ENCODE measurements at regions not wholly inside any gene's neighbourhood (a gene's known extent, or its start where the extent isn't known, plus 50 kb on each side); places are given as distances from the start of the nearest gene placed in this dataset.

DNA sequence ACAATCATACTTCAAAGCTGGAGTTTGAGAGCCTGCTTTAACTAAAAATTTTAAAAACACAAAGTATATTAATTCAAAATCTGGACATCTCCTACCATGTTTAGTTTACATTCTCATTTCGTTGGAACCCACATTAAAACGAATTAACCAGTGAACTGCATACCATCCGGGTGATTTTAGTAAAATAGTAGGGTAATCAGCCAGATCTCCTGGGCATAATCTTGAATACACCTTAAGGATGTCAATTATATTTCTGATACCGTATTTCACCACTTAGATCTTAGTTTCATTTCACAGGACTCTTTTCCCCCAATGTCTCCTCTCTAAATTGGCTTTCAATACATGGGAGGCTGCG lies 175.6 kb upstream of the PFKP start:
- Histone ChIP-seq H3K4me1 (ENCODE audit: control insufficient read depth in 2 of 3, insufficient read depth in 2 of 3, low read depth in 1 of 3, low read length in 3 of 3) (no peaks in the 10 kb centered on the region), H3K36me3 (ENCODE audit: control insufficient read depth in 2 of 3, insufficient read depth in 3 of 3, low read length in 3 of 3) (no peaks in the 10 kb centered on the region), H3K27me3 (ENCODE audit: control insufficient read depth, insufficient read depth, low read length) (no peaks in the 10 kb centered on the region), H3K27ac (ENCODE audit: low read depth in 2 of 2, low read length in 2 of 2) (no peak overlapping the region), H3K9ac (ENCODE audit: low read length in 3 of 3) (no peak overlapping the region), H3K4me3 (ENCODE audit: low read length in 3 of 3) (no peak overlapping the region), H3K9me3 (ENCODE audit: control insufficient read depth in 2 of 3, insufficient read depth in 1 of 3, low read length in 3 of 3) (no peaks in the 10 kb centered on the region)
- no peak for DNase-seq
- intact Hi-C loops (cut with DNase I), result no loop called here
- TF ChIP-seq, protein P1, sequence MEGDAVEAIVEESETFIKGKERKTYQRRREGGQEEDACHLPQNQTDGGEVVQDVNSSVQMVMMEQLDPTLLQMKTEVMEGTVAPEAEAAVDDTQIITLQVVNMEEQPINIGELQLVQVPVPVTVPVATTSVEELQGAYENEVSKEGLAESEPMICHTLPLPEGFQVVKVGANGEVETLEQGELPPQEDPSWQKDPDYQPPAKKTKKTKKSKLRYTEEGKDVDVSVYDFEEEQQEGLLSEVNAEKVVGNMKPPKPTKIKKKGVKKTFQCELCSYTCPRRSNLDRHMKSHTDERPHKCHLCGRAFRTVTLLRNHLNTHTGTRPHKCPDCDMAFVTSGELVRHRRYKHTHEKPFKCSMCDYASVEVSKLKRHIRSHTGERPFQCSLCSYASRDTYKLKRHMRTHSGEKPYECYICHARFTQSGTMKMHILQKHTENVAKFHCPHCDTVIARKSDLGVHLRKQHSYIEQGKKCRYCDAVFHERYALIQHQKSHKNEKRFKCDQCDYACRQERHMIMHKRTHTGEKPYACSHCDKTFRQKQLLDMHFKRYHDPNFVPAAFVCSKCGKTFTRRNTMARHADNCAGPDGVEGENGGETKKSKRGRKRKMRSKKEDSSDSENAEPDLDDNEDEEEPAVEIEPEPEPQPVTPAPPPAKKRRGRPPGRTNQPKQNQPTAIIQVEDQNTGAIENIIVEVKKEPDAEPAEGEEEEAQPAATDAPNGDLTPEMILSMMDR (IDR thresholded peaks at IDR 0.05; ENCODE audit: borderline replicate concordance, extremely low read depth, insufficient read depth), result no peak
- FAIRE-seq, result no peak

DNA sequence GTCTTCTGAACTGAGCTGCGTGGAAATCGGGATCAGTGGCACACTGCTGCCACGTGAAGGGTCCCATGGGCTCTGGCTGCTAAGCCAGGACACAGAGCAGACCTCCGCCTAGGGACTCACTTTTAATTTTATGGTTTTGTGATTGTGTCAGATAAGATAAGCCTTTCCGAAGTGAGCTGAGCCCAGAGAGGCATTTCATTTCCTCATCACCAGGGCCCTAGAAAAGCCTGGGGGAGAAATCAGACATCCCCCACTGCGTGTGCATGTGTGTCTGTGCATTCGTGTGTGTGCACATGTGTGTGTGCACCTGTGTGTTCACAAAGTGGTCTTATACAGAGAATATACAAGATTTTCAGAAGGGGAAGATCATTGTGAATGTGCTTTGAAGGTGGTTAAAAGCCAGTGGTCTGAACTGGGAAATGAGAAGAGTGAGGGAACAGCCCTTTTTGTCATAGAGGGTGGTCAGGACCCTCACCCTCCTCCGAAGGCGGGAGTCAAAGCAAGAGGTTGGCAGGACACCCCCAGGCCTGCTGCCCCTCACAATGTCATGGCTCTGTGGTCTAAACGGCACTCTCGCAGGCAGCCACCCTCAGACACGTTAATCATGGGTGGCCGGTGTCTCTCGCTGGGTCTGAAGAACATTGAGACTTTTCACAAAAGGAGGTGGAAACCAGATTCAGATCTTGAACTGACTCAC lies 176.1 kb upstream of the PFKP start:
- Histone ChIP-seq H3K27ac (ENCODE audit: low read depth in 2 of 2, low read length in 2 of 2) (no peak overlapping the region), H3K27me3 (ENCODE audit: control insufficient read depth, insufficient read depth, low read length) (no peaks in the 10 kb centered on the region), H3K4me3 (ENCODE audit: low read length in 3 of 3) (no peak overlapping the region), H3K36me3 (ENCODE audit: control insufficient read depth in 2 of 3, insufficient read depth in 3 of 3, low read length in 3 of 3) (no peaks in the 10 kb centered on the region), H3K4me1 (ENCODE audit: control insufficient read depth in 2 of 3, insufficient read depth in 2 of 3, low read depth in 1 of 3, low read length in 3 of 3) (no peaks in the 10 kb centered on the region), H3K9ac (ENCODE audit: low read length in 3 of 3) (no peak overlapping the region), H3K9me3 (ENCODE audit: control insufficient read depth in 2 of 3, insufficient read depth in 1 of 3, low read length in 3 of 3) (no peaks in the 10 kb centered on the region)
- intact Hi-C loops (cut with DNase I), result no loop called here
- FAIRE-seq, result no peak
- TF ChIP-seq, protein P1 (IDR thresholded peaks at IDR 0.05; ENCODE audit: borderline replicate concordance, extremely low read depth, insufficient read depth), result no peak
- DNase-seq, result no peak

DNA sequence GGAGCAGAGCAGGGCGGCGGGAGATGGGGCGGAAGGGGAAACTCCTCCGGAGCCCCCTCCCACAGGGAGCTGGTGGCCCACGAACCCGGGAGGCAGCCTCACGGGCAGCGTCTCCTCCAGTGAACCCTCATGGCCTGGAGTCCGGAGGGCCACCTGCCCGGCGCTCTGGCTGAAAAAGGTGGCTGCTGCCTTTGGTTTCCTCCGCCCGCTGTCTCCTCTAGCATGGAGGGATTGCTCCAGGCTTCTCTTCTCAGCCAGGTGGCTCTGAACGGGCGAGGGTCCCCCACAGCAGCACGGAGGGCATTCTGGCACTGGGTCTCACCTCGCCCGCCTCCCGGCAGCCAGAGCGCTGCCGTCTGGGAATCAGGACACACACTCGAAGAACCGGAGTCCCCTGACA lies 177.3 kb upstream of the PFKP start:
- Histone ChIP-seq H3K4me1 (ENCODE audit: control insufficient read depth in 2 of 3, insufficient read depth in 2 of 3, low read depth in 1 of 3, low read length in 3 of 3) (no peaks in the 10 kb centered on the region), H3K9ac (ENCODE audit: low read length in 3 of 3) (no peak overlapping the region), H3K9me3 (ENCODE audit: control insufficient read depth in 2 of 3, insufficient read depth in 1 of 3, low read length in 3 of 3) (no peaks in the 10 kb centered on the region), H3K27ac (ENCODE audit: low read depth in 2 of 2, low read length in 2 of 2) (no peak overlapping the region), H3K4me3 (ENCODE audit: low read length in 3 of 3) (no peak overlapping the region), H3K27me3 (ENCODE audit: control insufficient read depth, insufficient read depth, low read length) (no peaks in the 10 kb centered on the region), H3K36me3 (ENCODE audit: control insufficient read depth in 2 of 3, insufficient read depth in 3 of 3, low read length in 3 of 3) (no peaks in the 10 kb centered on the region)
- no peak for FAIRE-seq
- intact Hi-C loops (cut with DNase I), result no loop called here
- no peak for DNase-seq
- TF ChIP-seq, protein P1 (IDR thresholded peaks at IDR 0.05; ENCODE audit: borderline replicate concordance, extremely low read depth, insufficient read depth), result no peak

All from kidney (tissue), 13 donors.